Heart left ventricle (tissue), 13 donors: ENCODE measurements at regions not wholly inside any gene's neighbourhood (a gene's known extent, or its start where the extent isn't known, plus 50 kb on each side); places are given as distances from the start of the nearest gene placed in this dataset.

ENCODE experiments used
- POLR2A ChIP-seq, 2 donors: fragments of 450-650 bp; IDR thresholded peaks; one replicate each; pipeline ENCODE4 v1.6.1; 2017; ENCODE audit warnings: antibody characterized with exemption in 2 of 2, mild to moderate bottlenecking in 2 of 2, moderate library complexity in 2 of 2
- TF ChIP-seq, protein P1 (sequence below), 12 donors: fragments of 200-600 bp; sonication (generic) in 4 of 12; IDR thresholded peaks; one replicate each; pipeline versions ENCODE4 v1.5.0 to v1.8.0; 2018 to 2022; ENCODE audit warnings: antibody characterized with exemption in 12 of 12, mild to moderate bottlenecking in 5 of 12
- donor health status: ischemic (EF 13 %, LVEDD 7.1; RV severe dilation, severe dysfunction).
- donor health status: DM: no; HTN: yes; CAD: no.
- donor health status: DM: no; HTN: no; CAD: no.
- donor health status: ischemic (EF 25% LVEDD 6.9; RV normal size, moderate dysfunction).
- donor health status: ischemic (EF 25% LVEDD 5.7; RV mildly dilated, moderate dysfunction).
- donor health status: ischemic (EF 35%, LVEDD 5.7; RV mildly dilated, moderate dysfunction).
- donor health status: nonischemic (EF 11% LVEDD 7.7; RV severe dilation, severe dysfunction).
- donor health status: DM: yes; HTN: yes; CAD: no.
- donor health status: PGD.
- donor health status: ischemic (EF 29% LVEDD 5.4; RV normal size, mild dysfunction).
- donor health status: nonischemic (EF 23%, LVEDD 6.1; RV moderate dilation, normal function).

DNA sequence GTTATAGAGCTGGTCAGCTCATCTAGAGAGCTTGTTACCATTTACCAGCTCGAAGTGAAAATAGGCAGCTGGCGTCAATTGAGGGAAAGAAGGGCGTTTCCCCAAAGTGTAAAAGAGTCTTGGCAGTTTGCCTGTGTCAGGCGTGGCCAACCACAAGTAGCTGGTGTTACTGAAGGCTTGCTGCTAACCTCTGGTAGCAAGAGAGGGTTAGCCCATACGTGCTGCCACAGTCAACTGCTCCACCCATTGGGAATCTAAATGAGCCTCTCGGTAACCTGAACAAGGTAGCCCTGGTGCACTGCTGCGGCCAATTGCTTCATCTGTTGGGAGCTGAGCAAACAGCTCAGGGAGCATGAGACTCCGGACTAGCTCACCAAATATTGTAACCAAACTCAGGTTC lies 314.9 kb upstream of the SLITRK5 start:
- TF ChIP-seq, protein P1, sequence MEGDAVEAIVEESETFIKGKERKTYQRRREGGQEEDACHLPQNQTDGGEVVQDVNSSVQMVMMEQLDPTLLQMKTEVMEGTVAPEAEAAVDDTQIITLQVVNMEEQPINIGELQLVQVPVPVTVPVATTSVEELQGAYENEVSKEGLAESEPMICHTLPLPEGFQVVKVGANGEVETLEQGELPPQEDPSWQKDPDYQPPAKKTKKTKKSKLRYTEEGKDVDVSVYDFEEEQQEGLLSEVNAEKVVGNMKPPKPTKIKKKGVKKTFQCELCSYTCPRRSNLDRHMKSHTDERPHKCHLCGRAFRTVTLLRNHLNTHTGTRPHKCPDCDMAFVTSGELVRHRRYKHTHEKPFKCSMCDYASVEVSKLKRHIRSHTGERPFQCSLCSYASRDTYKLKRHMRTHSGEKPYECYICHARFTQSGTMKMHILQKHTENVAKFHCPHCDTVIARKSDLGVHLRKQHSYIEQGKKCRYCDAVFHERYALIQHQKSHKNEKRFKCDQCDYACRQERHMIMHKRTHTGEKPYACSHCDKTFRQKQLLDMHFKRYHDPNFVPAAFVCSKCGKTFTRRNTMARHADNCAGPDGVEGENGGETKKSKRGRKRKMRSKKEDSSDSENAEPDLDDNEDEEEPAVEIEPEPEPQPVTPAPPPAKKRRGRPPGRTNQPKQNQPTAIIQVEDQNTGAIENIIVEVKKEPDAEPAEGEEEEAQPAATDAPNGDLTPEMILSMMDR (IDR thresholded peaks at IDR 0.05): no peak
- no peak for TF ChIP-seq POLR2A (IDR thresholded peaks at IDR 0.05)
